ENCODE measurements at regions not wholly inside any gene's neighbourhood (a gene's known extent, or its start where the extent isn't known, plus 50 kb on each side); places are given as distances from the start of the nearest gene placed in this dataset.

DNA sequence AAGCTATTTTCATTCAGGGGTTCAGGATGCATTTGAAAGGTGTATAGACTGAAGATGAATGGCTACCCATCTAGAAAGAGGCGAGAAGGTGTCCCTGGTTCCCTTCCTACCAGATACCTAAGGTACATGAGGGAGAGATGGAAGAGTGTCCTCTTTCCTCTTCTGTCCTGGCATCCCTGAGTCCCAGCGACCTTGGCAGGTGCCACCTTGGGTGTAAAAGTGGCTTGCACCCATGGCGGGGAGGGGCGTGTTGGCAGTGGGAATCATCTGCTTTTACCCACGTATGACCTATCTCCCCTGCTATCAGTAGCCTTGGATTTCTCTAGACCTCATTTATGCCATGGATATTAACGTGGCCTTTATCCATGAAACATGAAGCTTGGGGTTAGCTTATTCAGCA, 1126.1 kb downstream of the KCNT2 start:
- H3K27ac ChIP-seq (ENCODE audit: low read depth, low read length): no peak overlapping the region
- ChIA-PET CTCF (no interaction called here), RAD21 (ENCODE audit: low non-redundant PET in 1 of 2, low total read pairs in 2 of 2, uncharacterized antibody in 2 of 2, unreplicated experiment in 2 of 2) (no interaction called here), POLR2A (no interaction called here)
- H4K20me1 ChIP-seq (ENCODE audit: insufficient read depth): no peaks in the 10 kb centered on the region
- H2AFZ ChIP-seq (ENCODE audit: low read depth, low read length, poor library complexity, severe bottlenecking): no peak overlapping the region
- BruUV-seq (replicated peaks): no TSS peak
- H3K4me1 ChIP-seq (ENCODE audit: control insufficient read depth in 1 of 2, insufficient read depth in 2 of 2, low read length in 2 of 2): no peaks in the 10 kb centered on the region
- H3K27me3 ChIP-seq (ENCODE audit: insufficient read depth, low read length): no peaks in the 10 kb centered on the region
- H3K4me2 ChIP-seq (ENCODE audit: low read length): no peak overlapping the region
- H3K36me3 ChIP-seq (ENCODE audit: control insufficient read depth in 1 of 2, insufficient read depth in 2 of 2, low read length in 2 of 2): no peaks in the 10 kb centered on the region
- H3K9me3 ChIP-seq (ENCODE audit: control insufficient read depth in 1 of 2, insufficient read depth in 1 of 2, low read depth in 1 of 2, low read length in 2 of 2): no peaks in the 10 kb centered on the region
- intact Hi-C loops (cut with micrococcal nuclease): no loop called here
- no peak for ATAC-seq
- H3K9me2 ChIP-seq (ENCODE audit: insufficient read depth): no peaks in the 10 kb centered on the region
- no peak for DNase-seq (ENCODE audit: low read depth, low spot score)
- no peaks in the 10 kb centered on the region for H3K79me2 ChIP-seq (ENCODE audit: insufficient read depth, low read length)
- no peak overlapping the region for H3K4me3 ChIP-seq (replicated peaks in 1 of 2; ENCODE audit: low read depth in 1 of 2, low read length in 2 of 2)
- TF ChIP-seq, protein P1, sequence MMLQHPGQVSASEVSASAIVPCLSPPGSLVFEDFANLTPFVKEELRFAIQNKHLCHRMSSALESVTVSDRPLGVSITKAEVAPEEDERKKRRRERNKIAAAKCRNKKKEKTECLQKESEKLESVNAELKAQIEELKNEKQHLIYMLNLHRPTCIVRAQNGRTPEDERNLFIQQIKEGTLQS (IDR thresholded peaks at IDR 0.05): no peak
- H3K9ac ChIP-seq (ENCODE audit: low read length): no peak overlapping the region

DNA sequence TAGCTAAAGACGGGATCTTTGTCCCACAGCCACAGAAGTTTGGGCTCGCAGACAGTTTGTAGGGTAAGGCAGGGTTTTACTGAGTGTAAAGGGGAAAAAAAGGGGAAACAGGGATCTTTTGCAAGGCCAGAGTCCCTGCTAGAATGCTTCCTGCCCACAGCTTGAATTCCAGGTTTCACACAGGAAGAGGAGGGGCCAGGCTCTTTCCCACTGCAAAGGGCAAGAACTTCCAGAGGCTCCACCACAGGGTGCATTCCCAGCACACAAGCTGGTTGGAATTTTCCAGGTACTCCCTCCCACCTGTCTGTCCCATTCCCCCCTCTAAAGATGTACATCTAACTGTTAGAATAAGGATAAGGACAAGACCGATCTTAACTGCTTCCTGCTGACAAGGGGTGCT, 1126.9 kb downstream of the KCNT2 start:
- Histone ChIP-seq H3K9me3 (ENCODE audit: control insufficient read depth in 1 of 2, insufficient read depth in 1 of 2, low read depth in 1 of 2, low read length in 2 of 2) (no peaks in the 10 kb centered on the region), H2AFZ (ENCODE audit: low read depth, low read length, poor library complexity, severe bottlenecking) (no peak overlapping the region), H3K4me2 (ENCODE audit: low read length) (no peak overlapping the region), H3K79me2 (ENCODE audit: insufficient read depth, low read length) (no peaks in the 10 kb centered on the region), H3K4me3 (replicated peaks in 1 of 2; ENCODE audit: low read depth in 1 of 2, low read length in 2 of 2) (no peak overlapping the region), H4K20me1 (ENCODE audit: insufficient read depth) (no peaks in the 10 kb centered on the region), H3K9me2 (ENCODE audit: insufficient read depth) (no peaks in the 10 kb centered on the region), H3K4me1 (ENCODE audit: control insufficient read depth in 1 of 2, insufficient read depth in 2 of 2, low read length in 2 of 2) (no peaks in the 10 kb centered on the region), H3K27ac (ENCODE audit: low read depth, low read length) (no peak overlapping the region), H3K27me3 (ENCODE audit: insufficient read depth, low read length) (no peaks in the 10 kb centered on the region), H3K36me3 (ENCODE audit: control insufficient read depth in 1 of 2, insufficient read depth in 2 of 2, low read length in 2 of 2) (no peaks in the 10 kb centered on the region), H3K9ac (ENCODE audit: low read length) (no peak overlapping the region)
- BruUV-seq (replicated peaks): no TSS peak
- DNase-seq (ENCODE audit: low read depth, low spot score) (no peak), ATAC-seq (no peak)
- TF ChIP-seq CBX3 (IDR thresholded peaks at IDR 0.05; ENCODE audit: low read depth): no peak
- TF ChIP-seq, protein P2, sequence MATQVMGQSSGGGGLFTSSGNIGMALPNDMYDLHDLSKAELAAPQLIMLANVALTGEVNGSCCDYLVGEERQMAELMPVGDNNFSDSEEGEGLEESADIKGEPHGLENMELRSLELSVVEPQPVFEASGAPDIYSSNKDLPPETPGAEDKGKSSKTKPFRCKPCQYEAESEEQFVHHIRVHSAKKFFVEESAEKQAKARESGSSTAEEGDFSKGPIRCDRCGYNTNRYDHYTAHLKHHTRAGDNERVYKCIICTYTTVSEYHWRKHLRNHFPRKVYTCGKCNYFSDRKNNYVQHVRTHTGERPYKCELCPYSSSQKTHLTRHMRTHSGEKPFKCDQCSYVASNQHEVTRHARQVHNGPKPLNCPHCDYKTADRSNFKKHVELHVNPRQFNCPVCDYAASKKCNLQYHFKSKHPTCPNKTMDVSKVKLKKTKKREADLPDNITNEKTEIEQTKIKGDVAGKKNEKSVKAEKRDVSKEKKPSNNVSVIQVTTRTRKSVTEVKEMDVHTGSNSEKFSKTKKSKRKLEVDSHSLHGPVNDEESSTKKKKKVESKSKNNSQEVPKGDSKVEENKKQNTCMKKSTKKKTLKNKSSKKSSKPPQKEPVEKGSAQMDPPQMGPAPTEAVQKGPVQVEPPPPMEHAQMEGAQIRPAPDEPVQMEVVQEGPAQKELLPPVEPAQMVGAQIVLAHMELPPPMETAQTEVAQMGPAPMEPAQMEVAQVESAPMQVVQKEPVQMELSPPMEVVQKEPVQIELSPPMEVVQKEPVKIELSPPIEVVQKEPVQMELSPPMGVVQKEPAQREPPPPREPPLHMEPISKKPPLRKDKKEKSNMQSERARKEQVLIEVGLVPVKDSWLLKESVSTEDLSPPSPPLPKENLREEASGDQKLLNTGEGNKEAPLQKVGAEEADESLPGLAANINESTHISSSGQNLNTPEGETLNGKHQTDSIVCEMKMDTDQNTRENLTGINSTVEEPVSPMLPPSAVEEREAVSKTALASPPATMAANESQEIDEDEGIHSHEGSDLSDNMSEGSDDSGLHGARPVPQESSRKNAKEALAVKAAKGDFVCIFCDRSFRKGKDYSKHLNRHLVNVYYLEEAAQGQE (IDR thresholded peaks at IDR 0.05; ENCODE audit: low read depth): no peak
- no peak for TF ChIP-seq CEBPB (IDR thresholded peaks at IDR 0.05; ENCODE audit: low read depth)
- TF ChIP-seq, protein P1 (IDR thresholded peaks at IDR 0.05): no peak
- no peak for TF ChIP-seq RAD21 (IDR thresholded peaks at IDR 0.05; ENCODE audit: low read depth)
- TF ChIP-seq POLR2AphosphoS5 (IDR thresholded peaks at IDR 0.05; ENCODE audit: low read depth, low read length): no peak
- intact Hi-C loops (cut with micrococcal nuclease): no loop called here
- ChIA-PET RAD21 (ENCODE audit: low non-redundant PET in 1 of 2, low total read pairs in 2 of 2, uncharacterized antibody in 2 of 2, unreplicated experiment in 2 of 2) (no interaction called here), CTCF (no interaction called here), POLR2A (no interaction called here)

Data from HCT116 (cell line).